ENCODE measurements at regions not wholly inside any gene's neighbourhood (a gene's known extent, or its start where the extent isn't known, plus 50 kb on each side); places are given as distances from the start of the nearest gene placed in this dataset.

- Histone ChIP-seq H3K27me3 (ENCODE audit: control insufficient read depth in 1 of 2, insufficient read depth in 2 of 2, low read length in 2 of 2) (no peaks in the 10 kb centered on the region), H3K9me3 (ENCODE audit: control insufficient read depth in 2 of 2, low read length in 2 of 2) (no peaks in the 10 kb centered on the region), H3K36me3 (ENCODE audit: control insufficient read depth in 2 of 2, insufficient read depth in 2 of 2, low read length in 2 of 2) (no peaks in the 10 kb centered on the region), H3K27ac (ENCODE audit: low read length) (no peak overlapping the region), H3K9ac (ENCODE audit: low read length in 2 of 2) (no peak overlapping the region), H3K4me1 (ENCODE audit: control insufficient read depth, insufficient read depth, low read length) (no peaks in the 10 kb centered on the region), H3K4me3 (ENCODE audit: low read length in 2 of 2) (no peak overlapping the region)
Observed at GRCh38 chr4:143097751-143098150, 87.0 kb upstream of the USP38 start.

DNA sequence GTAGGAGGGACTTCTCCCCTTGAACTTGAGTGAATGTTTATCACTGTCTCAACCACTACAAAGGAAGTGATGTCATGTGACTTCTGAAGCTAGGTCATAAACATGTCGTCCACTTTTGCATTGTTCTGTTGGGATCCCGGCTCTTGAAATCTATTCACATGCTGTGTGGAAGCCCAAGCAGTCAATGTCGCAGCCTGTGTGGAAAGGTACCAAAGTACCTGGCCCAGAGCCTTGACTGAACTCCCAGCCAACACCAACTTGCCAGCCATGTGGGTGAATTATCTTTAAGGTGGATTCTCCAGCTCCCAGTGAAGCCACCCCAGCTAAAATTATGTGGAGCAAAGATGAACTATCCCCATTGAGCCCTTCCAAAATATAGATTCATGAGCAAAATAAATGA, 85.0 kb upstream of the USP38 start:
- no peak overlapping the region for H3K27ac ChIP-seq (ENCODE audit: low read length)
- no peak overlapping the region for H3K9ac ChIP-seq (ENCODE audit: low read length in 2 of 2)
- H3K36me3 ChIP-seq (ENCODE audit: control insufficient read depth in 2 of 2, insufficient read depth in 2 of 2, low read length in 2 of 2) = no peaks in the 10 kb centered on the region
- no peaks in the 10 kb centered on the region for H3K9me3 ChIP-seq (ENCODE audit: control insufficient read depth in 2 of 2, low read length in 2 of 2)
- no peaks in the 10 kb centered on the region for H3K4me1 ChIP-seq (ENCODE audit: control insufficient read depth, insufficient read depth, low read length)
- H3K4me3 ChIP-seq (ENCODE audit: low read length in 2 of 2) = no peak overlapping the region
- no peaks in the 10 kb centered on the region for H3K27me3 ChIP-seq (ENCODE audit: control insufficient read depth in 1 of 2, insufficient read depth in 2 of 2, low read length in 2 of 2)

GRCh38 chr4:143109376-143109775, 75.3 kb upstream of the USP38 start:
- no peaks in the 10 kb centered on the region for H3K36me3 ChIP-seq (ENCODE audit: control insufficient read depth in 2 of 2, insufficient read depth in 2 of 2, low read length in 2 of 2)
- H3K27me3 ChIP-seq (ENCODE audit: control insufficient read depth in 1 of 2, insufficient read depth in 2 of 2, low read length in 2 of 2) = no peaks in the 10 kb centered on the region
- no peaks in the 10 kb centered on the region for H3K4me1 ChIP-seq (ENCODE audit: control insufficient read depth, insufficient read depth, low read length)
- H3K9me3 ChIP-seq (ENCODE audit: control insufficient read depth in 2 of 2, low read length in 2 of 2) = no peaks in the 10 kb centered on the region
- H3K27ac ChIP-seq (ENCODE audit: low read length) = no peak overlapping the region
- no peak overlapping the region for H3K4me3 ChIP-seq (ENCODE audit: low read length in 2 of 2)
- H3K9ac ChIP-seq (ENCODE audit: low read length in 2 of 2) = no peak overlapping the region

DNA sequence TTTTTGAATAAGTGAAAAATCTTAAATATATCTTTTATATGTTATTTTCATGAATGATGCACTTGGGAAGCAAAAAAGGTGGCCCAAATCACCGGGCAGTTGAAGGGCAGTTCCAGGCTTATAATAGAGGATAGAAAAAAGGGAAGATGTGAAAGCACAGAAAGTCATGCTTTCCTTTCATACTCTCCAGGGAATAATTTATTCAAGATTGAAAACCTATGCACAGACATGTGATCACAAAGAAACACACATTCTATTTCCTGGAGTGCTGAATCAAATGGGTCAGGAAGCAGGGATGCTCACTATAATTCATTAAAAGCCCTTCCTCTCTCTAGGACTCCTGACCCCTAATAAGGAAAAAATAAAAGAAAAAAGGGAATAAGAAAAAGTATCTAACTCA, 66.1 kb upstream of the USP38 start:
- H3K4me3 ChIP-seq (ENCODE audit: low read length in 2 of 2) = no peak overlapping the region
- no peaks in the 10 kb centered on the region for H3K9me3 ChIP-seq (ENCODE audit: control insufficient read depth in 2 of 2, low read length in 2 of 2)
- H3K27ac ChIP-seq (ENCODE audit: low read length) = no peak overlapping the region
- H3K36me3 ChIP-seq (ENCODE audit: control insufficient read depth in 2 of 2, insufficient read depth in 2 of 2, low read length in 2 of 2) = no peaks in the 10 kb centered on the region
- no peaks in the 10 kb centered on the region for H3K27me3 ChIP-seq (ENCODE audit: control insufficient read depth in 1 of 2, insufficient read depth in 2 of 2, low read length in 2 of 2)
- H3K9ac ChIP-seq (ENCODE audit: low read length in 2 of 2) = no peak overlapping the region
- no peaks in the 10 kb centered on the region for H3K4me1 ChIP-seq (ENCODE audit: control insufficient read depth, insufficient read depth, low read length)

DNA sequence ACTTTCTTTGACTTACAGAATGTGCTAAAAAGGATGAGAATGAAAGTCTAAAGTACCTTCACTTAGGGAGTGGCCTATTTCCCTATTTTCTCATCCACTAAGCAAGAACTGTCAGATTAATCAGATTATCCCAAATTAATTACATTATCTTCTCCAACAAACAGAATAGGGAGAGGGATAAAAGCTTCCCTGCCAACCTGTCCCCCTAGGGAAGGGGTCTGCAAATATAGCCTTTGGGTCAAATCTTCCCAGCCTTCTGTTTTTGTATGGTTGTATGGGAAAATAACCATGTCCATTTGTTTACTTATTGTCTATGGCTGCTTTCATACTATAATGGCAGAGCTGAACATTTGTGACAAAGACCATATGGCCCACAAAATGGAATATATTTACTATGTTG, 57.1 kb upstream of the USP38 start:
- Histone ChIP-seq H3K36me3 (ENCODE audit: control insufficient read depth in 2 of 2, insufficient read depth in 2 of 2, low read length in 2 of 2) (no peaks in the 10 kb centered on the region), H3K27ac (ENCODE audit: low read length) (no peak overlapping the region), H3K4me3 (ENCODE audit: low read length in 2 of 2) (no peak overlapping the region), H3K9ac (ENCODE audit: low read length in 2 of 2) (no peak overlapping the region), H3K27me3 (ENCODE audit: control insufficient read depth in 1 of 2, insufficient read depth in 2 of 2, low read length in 2 of 2) (no peaks in the 10 kb centered on the region), H3K9me3 (ENCODE audit: control insufficient read depth in 2 of 2, low read length in 2 of 2) (no peaks in the 10 kb centered on the region), H3K4me1 (ENCODE audit: control insufficient read depth, insufficient read depth, low read length) (no peaks in the 10 kb centered on the region)

- Histone ChIP-seq H3K9me3 (ENCODE audit: control insufficient read depth in 2 of 2, low read length in 2 of 2) (no peaks in the 10 kb centered on the region), H3K27me3 (ENCODE audit: control insufficient read depth in 1 of 2, insufficient read depth in 2 of 2, low read length in 2 of 2) (no peaks in the 10 kb centered on the region), H3K4me3 (ENCODE audit: low read length in 2 of 2) (no peak overlapping the region), H3K4me1 (ENCODE audit: control insufficient read depth, insufficient read depth, low read length) (no peaks in the 10 kb centered on the region), H3K9ac (ENCODE audit: low read length in 2 of 2) (no peak overlapping the region), H3K36me3 (ENCODE audit: control insufficient read depth in 2 of 2, insufficient read depth in 2 of 2, low read length in 2 of 2) (no peaks in the 10 kb centered on the region), H3K27ac (ENCODE audit: low read length) (no peak overlapping the region)
Observed at GRCh38 chr4:143133977-143134376, 50.7 kb upstream of the USP38 start.
